ENCODE measurements at regions not wholly inside any gene's neighbourhood (a gene's known extent, or its start where the extent isn't known, plus 50 kb on each side); places are given as distances from the start of the nearest gene placed in this dataset.

DNA sequence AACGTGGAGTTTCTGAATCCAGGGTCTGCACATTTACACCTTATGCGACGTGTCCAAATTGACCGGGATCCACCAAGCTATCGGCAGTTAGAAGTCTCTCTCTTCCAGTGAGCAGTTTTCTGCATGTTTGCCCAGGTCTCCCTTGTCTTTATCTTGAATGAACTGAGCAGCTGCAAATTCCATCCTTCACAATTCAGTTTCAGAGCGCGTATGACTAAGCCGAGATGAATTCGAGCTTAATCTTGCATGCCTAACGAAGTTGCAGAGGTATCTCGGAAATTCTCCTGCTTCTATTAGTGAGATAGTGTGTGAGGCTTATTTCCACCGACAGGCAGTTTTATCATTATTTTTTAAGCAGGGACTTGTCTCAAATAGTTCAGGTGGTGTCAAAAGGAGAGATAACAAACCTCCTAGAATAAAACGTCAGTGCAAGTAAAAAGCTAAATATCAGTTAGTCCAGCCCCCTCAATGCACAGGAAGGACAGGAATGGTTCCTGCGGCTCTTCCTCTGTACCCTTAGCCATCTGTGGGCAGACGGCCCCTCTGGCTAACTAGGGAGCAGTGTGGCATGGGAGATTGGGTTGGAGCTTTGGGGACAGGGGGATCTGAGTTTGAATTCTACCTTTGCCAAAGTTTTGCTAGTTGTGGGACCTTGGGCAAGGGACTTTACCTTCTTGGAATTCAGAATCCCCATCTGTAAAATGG, 93.0 kb upstream of the GPR139 start:
- Histone ChIP-seq H3K4me1 (ENCODE audit: insufficient read depth) (no peaks in the 10 kb centered on the region), H2AFZ (no peak overlapping the region; the same call in 1 of the 2 replicates), H3K4me3 (no peak overlapping the region), H3K4me2 (no peak overlapping the region), H3K36me3 (ENCODE audit: insufficient read depth) (no peaks in the 10 kb centered on the region), H3K27me3 (ENCODE audit: insufficient read depth) (no peaks in the 10 kb centered on the region), H3K9me2 (ENCODE audit: insufficient read depth) (no peaks in the 10 kb centered on the region), H3K79me2 (replicated peaks; ENCODE audit: insufficient read depth) (no peaks in the 10 kb centered on the region), H3F3A (replicated peaks; ENCODE audit: low read depth) (no peaks in the 10 kb centered on the region), H3K27ac (ENCODE audit: low read depth) (no peak overlapping the region), H4K20me1 (replicated peaks; ENCODE audit: insufficient read depth) (no peaks in the 10 kb centered on the region)
- Mint-ChIP-seq H3K27ac (no peak overlapping the region), H3K27me3 (ENCODE audit: insufficient read depth, low read depth, poor library complexity) (no peaks in the 10 kb centered on the region), H3K9me3 (no peaks in the 10 kb centered on the region), H3K4me3 (no peak overlapping the region), H3K36me3 (ENCODE audit: low read depth) (no peaks in the 10 kb centered on the region), H3K4me1 (peaks cover 9% of the 10 kb centered on the region)
- DNase-seq (ENCODE audit: low spot score) = peak; percentile 23
- no peak for TF ChIP-seq ZNF331 (CRISPR knock-in tag; IDR thresholded peaks at IDR 0.05; ENCODE audit: low read depth)
- TF ChIP-seq EZH2phosphoT487 (IDR thresholded peaks at IDR 0.05; ENCODE audit: unreplicated experiment) = no peak
- TF ChIP-seq STAT1 (IDR thresholded peaks at IDR 0.05; ENCODE audit: unreplicated experiment) = no peak
- no peak for TF ChIP-seq EZH2 (IDR thresholded peaks at IDR 0.05; ENCODE audit: low read depth, unreplicated experiment)
- TF ChIP-seq, protein P1, sequence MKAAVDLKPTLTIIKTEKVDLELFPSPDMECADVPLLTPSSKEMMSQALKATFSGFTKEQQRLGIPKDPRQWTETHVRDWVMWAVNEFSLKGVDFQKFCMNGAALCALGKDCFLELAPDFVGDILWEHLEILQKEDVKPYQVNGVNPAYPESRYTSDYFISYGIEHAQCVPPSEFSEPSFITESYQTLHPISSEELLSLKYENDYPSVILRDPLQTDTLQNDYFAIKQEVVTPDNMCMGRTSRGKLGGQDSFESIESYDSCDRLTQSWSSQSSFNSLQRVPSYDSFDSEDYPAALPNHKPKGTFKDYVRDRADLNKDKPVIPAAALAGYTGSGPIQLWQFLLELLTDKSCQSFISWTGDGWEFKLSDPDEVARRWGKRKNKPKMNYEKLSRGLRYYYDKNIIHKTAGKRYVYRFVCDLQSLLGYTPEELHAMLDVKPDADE (IDR thresholded peaks at IDR 0.05) = no peak
- TF ChIP-seq, protein P2, sequence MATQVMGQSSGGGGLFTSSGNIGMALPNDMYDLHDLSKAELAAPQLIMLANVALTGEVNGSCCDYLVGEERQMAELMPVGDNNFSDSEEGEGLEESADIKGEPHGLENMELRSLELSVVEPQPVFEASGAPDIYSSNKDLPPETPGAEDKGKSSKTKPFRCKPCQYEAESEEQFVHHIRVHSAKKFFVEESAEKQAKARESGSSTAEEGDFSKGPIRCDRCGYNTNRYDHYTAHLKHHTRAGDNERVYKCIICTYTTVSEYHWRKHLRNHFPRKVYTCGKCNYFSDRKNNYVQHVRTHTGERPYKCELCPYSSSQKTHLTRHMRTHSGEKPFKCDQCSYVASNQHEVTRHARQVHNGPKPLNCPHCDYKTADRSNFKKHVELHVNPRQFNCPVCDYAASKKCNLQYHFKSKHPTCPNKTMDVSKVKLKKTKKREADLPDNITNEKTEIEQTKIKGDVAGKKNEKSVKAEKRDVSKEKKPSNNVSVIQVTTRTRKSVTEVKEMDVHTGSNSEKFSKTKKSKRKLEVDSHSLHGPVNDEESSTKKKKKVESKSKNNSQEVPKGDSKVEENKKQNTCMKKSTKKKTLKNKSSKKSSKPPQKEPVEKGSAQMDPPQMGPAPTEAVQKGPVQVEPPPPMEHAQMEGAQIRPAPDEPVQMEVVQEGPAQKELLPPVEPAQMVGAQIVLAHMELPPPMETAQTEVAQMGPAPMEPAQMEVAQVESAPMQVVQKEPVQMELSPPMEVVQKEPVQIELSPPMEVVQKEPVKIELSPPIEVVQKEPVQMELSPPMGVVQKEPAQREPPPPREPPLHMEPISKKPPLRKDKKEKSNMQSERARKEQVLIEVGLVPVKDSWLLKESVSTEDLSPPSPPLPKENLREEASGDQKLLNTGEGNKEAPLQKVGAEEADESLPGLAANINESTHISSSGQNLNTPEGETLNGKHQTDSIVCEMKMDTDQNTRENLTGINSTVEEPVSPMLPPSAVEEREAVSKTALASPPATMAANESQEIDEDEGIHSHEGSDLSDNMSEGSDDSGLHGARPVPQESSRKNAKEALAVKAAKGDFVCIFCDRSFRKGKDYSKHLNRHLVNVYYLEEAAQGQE (IDR thresholded peaks at IDR 0.05; ENCODE audit: unreplicated experiment) = no peak
- no peak for TF ChIP-seq ZNF114 (CRISPR knock-in tag; IDR thresholded peaks at IDR 0.05)
- TF ChIP-seq, protein P3, sequence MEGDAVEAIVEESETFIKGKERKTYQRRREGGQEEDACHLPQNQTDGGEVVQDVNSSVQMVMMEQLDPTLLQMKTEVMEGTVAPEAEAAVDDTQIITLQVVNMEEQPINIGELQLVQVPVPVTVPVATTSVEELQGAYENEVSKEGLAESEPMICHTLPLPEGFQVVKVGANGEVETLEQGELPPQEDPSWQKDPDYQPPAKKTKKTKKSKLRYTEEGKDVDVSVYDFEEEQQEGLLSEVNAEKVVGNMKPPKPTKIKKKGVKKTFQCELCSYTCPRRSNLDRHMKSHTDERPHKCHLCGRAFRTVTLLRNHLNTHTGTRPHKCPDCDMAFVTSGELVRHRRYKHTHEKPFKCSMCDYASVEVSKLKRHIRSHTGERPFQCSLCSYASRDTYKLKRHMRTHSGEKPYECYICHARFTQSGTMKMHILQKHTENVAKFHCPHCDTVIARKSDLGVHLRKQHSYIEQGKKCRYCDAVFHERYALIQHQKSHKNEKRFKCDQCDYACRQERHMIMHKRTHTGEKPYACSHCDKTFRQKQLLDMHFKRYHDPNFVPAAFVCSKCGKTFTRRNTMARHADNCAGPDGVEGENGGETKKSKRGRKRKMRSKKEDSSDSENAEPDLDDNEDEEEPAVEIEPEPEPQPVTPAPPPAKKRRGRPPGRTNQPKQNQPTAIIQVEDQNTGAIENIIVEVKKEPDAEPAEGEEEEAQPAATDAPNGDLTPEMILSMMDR (conservative IDR thresholded peaks at IDR 0.05; ENCODE audit: low read depth in 2 of 2) = no peak
- no peak for TF ChIP-seq CREB1 (CRISPR knock-in tag; IDR thresholded peaks at IDR 0.05; ENCODE audit: low read depth)
- TF ChIP-seq NANOG (IDR thresholded peaks at IDR 0.05; ENCODE audit: borderline replicate concordance) = no peak
- no peak for TF ChIP-seq JUNB (IDR thresholded peaks at IDR 0.05; ENCODE audit: unreplicated experiment)
- TF ChIP-seq, protein P4, sequence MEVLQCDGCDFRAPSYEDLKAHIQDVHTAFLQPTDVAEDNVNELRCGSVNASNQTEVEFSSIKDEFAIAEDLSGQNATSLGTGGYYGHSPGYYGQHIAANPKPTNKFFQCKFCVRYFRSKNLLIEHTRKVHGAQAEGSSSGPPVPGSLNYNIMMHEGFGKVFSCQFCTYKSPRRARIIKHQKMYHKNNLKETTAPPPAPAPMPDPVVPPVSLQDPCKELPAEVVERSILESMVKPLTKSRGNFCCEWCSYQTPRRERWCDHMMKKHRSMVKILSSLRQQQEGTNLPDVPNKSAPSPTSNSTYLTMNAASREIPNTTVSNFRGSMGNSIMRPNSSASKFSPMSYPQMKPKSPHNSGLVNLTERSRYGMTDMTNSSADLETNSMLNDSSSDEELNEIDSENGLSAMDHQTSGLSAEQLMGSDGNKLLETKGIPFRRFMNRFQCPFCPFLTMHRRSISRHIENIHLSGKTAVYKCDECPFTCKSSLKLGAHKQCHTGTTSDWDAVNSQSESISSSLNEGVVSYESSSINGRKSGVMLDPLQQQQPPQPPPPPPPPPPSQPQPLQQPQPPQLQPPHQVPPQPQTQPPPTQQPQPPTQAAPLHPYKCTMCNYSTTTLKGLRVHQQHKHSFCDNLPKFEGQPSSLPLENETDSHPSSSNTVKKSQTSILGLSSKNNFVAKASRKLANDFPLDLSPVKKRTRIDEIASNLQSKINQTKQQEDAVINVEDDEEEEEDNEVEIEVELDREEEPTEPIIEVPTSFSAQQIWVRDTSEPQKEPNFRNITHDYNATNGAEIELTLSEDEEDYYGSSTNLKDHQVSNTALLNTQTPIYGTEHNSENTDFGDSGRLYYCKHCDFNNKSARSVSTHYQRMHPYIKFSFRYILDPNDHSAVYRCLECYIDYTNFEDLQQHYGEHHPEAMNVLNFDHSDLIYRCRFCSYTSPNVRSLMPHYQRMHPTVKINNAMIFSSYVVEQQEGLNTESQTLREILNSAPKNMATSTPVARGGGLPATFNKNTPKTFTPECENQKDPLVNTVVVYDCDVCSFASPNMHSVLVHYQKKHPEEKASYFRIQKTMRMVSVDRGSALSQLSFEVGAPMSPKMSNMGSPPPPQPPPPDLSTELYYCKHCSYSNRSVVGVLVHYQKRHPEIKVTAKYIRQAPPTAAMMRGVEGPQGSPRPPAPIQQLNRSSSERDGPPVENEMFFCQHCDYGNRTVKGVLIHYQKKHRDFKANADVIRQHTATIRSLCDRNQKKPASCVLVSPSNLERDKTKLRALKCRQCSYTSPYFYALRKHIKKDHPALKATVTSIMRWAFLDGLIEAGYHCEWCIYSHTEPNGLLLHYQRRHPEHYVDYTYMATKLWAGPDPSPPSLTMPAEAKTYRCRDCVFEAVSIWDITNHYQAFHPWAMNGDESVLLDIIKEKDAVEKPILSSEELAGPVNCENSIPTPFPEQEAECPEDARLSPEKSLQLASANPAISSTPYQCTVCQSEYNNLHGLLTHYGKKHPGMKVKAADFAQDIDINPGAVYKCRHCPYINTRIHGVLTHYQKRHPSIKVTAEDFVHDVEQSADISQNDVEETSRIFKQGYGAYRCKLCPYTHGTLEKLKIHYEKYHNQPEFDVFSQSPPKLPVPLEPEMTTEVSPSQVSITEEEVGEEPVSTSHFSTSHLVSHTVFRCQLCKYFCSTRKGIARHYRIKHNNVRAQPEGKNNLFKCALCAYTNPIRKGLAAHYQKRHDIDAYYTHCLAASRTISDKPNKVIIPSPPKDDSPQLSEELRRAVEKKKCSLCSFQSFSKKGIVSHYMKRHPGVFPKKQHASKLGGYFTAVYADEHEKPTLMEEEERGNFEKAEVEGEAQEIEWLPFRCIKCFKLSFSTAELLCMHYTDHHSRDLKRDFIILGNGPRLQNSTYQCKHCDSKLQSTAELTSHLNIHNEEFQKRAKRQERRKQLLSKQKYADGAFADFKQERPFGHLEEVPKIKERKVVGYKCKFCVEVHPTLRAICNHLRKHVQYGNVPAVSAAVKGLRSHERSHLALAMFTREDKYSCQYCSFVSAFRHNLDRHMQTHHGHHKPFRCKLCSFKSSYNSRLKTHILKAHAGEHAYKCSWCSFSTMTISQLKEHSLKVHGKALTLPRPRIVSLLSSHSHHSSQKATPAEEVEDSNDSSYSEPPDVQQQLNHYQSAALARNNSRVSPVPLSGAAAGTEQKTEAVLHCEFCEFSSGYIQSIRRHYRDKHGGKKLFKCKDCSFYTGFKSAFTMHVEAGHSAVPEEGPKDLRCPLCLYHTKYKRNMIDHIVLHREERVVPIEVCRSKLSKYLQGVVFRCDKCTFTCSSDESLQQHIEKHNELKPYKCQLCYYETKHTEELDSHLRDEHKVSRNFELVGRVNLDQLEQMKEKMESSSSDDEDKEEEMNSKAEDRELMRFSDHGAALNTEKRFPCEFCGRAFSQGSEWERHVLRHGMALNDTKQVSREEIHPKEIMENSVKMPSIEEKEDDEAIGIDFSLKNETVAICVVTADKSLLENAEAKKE (CRISPR knock-in tag; IDR thresholded peaks at IDR 0.05) = no peak
- TF ChIP-seq POLR2AphosphoS5 (IDR thresholded peaks at IDR 0.05; ENCODE audit: low read depth) = no peak
- no peak for ATAC-seq

Measured in GM23338 (cell line).